HG03097 (cell line): ENCODE measurements at regions not wholly inside any gene's neighbourhood (a gene's known extent, or its start where the extent isn't known, plus 50 kb on each side); places are given as distances from the start of the nearest gene placed in this dataset.
"Not testable (repeated sequence)": the region's sequence is repeated elsewhere in the genome, so short reads cannot be mapped to it uniquely, and the experiment has no call there.

Experiments used
- ATAC-seq: cut with Tn5 transposase; IDR thresholded peaks from one replicate; pipeline ENCODE4 v1.9.1; 2021; ENCODE audit not compliant: unreplicated experiment, low FRiP score

DNA sequence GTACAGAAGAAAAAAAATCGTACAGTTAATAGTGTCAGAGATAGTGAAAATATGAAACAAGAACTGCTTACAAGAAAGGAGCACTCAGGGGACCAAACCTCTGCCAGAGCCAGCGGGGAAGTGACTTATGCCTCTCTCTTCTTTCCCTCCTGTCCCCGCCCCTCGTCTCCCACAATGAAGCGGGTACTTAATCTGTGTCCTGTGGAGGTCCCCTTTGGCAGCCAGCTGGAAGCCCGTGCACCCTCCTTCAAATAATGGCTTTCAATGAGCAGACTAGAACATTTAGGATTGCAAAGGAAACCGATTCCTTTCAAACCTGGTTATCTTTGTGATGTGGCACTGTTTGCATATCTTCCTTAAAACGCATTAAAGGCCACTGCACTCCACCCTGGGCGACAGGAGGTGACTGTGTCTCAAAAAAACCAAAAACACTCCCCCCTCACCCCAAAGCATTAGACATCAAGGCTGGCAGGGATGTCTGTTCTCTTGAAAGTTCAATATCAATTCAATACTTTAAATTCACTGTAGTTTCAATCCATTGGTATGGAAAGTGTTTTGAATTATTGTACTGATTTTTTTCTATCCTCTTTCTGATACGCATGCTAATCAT lies 51.7 kb downstream of the PPIAL4C start:
- not testable (repeated sequence) for ATAC-seq

DNA sequence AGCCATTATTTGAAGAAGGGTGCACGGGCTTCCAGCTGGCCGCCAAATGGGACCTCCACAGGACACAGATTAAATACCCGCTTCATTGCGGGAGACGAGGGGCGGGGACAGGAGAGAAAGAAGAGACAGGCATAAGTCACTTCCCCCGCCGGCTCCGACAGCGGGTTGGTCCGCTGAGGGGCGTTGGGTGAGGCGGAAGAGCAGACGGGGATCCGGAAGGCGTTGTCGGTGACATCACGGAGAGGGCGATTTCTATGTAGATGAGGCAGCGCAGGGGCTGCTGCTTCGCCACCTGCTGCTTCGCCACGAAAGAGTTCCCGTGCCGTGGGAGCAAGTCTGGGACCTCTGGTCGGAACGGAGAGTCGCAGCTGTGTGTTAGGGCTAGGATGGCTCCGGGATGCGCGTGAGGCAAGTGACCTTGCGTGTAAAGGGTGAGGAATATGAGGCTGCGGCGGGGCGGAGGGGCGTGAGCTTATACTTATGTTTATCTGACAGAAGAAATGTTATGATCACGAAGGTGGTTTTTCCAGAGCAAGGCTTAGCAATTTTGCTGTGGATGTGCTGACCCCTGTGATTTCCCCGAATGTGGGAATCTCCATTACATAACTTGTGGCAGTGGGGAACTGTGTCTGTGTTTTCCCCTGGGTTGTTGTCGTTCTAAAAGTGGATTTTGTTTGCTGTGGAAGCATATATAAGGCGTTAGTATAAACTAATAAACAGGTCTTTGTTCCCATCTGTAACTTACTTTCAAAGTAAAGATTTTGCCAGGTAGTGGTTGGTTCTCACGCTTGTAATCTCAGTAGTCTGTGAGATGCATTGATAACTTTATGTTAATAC lies 52.9 kb downstream of the PPIAL4C start:
- peak; percentile 83 for ATAC-seq

DNA sequence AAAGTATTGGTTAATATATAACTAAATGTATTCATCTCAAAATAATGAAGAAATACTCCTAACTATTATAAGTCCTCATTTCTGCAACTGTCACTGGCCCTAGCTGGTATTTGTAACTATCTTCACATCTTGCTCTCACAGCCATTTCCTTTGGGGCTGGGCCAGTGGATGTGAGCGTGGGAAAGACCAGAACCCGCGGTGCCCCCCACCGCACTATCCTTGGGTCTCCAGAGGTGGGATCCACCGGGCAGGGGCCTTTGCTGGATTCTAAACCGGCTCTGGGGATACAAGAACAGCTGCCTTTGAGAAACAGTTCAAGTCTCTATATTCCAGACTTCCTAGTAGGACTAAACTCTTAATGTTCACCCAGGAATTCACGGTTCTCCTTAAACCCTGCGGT lies 54.8 kb downstream of the PPIAL4C start:
- ATAC-seq = not testable (repeated sequence)

DNA sequence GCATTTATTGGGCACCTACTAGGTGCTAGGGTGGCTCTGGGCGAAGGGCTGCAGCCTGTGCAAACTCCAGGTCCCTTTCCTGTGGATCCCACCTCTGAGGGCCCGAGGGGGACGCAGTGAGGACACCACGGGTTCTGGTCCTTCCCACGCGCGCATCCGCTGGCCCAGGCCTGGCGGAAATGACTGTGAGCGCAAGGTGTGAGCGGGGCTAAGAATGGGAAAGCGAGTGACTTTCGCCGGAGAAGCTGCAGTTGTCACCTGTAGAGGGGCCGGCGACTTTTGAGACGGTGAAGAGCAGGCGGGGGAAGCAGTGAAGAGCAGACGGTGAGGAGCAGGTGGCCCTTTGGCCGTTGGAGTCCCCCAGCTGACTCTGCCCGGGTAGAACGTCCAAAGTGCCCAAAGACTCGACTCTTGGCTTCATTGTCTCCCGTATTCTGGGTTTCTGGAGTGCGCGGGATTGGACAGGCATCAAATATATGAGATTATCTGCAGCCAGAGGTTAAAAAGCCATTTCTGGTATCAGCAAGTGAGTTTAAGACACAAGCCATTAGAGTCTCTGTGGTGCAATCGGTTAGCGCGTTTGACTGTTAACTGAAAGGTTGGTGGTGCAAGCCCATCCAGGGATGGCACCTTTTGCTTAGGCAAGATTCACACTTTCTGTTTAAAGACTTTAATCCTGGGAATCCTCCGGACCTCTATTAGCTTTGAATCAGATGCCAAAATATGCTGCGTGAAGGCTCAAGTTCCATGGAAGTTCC lies 55.4 kb downstream of the PPIAL4C start:
- ATAC-seq = not testable (repeated sequence)

DNA sequence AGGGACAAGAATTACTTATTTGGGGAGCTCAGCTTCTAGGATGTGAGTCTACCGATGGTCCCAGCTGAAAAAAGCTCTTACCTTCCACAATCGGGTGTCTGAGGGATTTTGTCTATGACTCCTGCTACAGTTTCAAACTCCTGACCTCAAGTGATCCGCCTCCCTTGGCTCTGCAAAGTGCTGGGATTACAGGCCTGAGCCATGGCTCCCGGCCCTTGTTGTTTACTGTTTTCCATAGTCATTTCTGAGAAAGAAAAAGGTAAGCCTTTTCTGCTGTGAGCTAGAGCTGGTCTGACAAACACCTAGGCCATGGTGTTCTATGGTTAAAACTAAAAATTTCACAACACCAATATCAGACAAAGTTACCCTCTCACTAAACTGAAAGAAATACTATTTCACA lies 57.5 kb downstream of the PPIAL4C start:
- ATAC-seq = not testable (repeated sequence)

DNA sequence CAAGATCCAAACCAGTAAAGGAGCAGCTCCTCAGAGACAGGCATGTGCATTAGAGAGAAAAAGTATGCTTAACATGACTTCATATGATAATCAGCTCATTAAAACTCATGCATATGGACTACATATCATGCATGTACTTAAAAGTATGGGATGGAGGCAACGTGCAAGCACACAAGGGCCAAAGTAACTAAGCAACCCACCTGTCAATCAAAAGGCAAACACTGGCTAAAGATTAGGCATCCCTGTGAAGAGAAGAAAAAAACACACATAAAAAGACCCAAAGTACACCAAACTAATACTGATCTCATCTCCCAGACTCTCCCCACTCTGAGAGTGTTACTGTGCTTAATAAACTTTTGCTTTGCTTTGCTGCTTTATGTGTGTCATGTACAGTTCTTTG lies 61.2 kb downstream of the PPIAL4C start:
- ATAC-seq = not testable (repeated sequence)

DNA sequence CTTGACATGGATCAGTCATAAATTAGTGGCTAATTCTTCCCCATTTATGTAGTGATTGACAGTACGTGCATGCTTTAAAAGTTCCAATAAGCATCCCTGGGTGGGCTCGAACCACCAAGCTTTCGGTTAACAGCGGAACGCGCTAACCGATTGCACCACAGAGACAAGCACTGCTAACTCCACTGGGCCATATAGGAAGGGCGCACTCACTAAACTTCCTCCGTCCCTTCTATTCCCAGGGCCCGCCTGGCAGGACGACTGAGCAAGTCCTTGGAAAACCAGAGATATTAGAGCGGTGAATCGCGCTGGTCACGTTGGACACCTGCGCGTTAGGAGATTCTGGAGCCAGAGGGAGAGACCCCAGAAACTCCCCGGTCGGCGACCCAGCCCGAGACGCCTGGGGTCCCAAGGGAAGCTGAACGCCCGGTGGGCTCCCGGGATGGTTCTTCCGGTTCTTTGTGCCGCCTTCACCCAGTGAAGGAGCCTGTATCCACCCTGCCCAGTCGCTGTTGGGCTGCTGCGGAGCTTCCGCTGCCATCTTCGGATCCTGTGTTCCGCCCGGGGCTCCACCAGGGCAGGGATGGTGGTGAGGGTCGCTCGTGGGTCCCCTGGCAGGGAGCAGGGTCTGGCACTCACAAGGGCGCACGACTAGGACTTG lies 62.8 kb downstream of the PPIAL4C start:
- not testable (repeated sequence) for ATAC-seq

DNA sequence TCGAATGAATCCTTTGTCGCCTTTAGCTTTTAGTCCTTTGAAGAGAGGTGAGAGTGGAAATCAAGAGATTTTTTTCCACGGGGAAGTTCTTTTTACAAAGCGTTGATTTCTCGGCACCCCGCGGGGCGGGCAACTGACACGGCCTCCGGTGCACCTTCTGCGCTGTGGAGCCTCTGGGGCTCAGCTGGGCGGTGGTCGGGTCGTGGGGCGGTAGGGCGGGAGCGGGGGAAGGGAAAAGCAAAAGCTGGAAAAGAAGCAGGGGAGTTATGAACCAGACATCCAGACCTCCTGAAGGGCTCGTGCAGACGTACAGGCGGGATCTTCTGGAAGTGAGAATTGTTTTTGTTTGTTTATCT lies 63.3 kb downstream of the PPIAL4C start:
- ATAC-seq = not testable (repeated sequence)

DNA sequence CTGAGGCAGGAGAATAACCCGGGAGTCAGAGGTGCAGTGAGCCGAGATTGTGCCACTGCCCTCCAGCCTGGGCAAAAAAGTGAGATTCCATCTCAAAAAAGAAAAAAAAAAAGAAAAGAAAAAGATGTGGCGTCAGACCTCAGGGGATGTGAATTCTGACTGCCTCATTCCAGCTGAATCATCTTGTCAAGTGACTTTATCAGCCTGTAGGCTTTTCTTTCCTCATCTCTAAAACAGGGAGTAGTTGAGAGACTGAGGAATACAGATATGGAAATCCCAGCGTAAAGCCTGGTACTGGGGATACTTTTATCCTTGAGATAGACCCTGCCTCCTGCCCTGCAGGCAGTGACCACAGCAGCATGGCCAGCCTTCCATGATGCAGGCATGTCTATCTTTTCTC lies 74.1 kb downstream of the PPIAL4C start:
- not testable (repeated sequence) for ATAC-seq

DNA sequence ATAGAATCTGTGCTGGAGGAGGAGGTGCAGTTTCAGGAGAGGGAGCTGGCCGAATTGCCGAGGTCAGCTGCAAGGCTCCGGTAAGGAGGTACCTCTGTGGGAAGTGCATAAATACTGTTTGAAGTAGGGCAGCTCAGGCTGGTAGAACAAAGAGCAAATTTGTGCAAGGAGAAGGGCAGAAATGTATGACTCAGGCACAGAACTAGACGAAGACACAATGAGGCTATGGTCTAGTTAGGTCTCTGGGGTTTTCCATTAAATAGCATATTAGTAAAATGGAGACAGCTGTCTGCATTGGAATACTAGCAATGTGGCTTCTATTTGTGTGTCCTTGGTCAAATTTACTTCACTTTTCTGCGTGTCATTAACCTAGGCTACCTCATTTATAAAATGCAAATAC lies 74.5 kb downstream of the PPIAL4C start:
- not testable (repeated sequence) for ATAC-seq

DNA sequence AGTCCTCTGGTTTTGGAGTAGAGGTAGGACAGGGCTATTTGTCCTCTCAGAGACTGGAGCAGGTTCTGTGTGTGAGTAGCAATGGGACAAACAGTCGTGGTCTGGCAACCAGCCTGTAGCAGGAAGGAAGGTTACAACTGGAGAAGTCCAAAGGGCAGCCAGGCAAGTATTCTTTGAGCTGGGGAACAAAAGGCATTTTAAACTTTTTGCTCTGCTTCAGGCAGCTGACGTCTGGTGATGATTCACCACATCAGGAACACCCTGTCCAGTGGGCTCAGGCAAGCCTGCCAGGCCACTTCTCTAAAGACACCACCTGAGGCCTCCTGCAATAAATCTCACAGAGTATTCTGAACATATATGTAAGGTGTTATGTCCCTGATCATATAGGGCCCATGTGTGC lies 81.0 kb downstream of the PPIAL4C start:
- not testable (repeated sequence) for ATAC-seq

DNA sequence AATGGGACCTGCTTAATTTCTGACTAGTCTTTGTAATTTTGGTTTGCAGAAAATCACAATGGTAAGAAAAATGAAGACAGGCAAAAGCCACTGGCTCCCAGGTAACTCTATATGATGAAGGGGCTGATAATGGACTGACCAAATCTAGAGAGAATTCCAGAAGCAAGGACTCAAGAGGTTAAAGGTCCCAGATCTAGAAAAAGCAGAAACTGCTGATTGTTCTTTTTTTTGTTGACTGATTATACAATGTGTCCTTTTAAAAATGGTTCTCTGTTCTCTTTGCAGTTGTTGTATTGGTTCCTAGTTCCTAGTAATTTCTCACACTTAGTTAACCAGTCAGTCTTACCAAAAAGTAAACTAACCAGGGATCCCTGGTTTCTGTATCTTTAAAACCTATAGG lies 81.4 kb downstream of the PPIAL4C start:
- ATAC-seq = not testable (repeated sequence)

DNA sequence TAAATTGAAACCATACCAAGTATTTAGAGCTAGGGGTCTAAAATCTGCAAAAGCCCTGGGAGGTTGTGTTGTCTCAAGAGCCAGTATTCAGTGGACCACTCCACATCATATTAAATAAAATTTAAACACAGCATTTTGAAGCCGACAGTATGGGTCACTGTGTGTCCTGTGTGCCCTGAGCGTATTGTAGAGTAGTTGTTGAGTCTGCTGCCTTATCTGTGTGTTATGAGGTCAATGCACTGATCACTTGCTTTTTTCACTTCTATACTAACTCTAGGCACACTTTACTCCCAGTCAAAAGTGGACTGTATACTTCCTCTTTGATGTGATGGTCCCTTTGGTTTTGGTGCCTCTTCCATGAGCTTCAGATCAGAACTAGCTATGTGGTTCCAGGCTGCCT lies 81.9 kb downstream of the PPIAL4C start:
- ATAC-seq = not testable (repeated sequence)

DNA sequence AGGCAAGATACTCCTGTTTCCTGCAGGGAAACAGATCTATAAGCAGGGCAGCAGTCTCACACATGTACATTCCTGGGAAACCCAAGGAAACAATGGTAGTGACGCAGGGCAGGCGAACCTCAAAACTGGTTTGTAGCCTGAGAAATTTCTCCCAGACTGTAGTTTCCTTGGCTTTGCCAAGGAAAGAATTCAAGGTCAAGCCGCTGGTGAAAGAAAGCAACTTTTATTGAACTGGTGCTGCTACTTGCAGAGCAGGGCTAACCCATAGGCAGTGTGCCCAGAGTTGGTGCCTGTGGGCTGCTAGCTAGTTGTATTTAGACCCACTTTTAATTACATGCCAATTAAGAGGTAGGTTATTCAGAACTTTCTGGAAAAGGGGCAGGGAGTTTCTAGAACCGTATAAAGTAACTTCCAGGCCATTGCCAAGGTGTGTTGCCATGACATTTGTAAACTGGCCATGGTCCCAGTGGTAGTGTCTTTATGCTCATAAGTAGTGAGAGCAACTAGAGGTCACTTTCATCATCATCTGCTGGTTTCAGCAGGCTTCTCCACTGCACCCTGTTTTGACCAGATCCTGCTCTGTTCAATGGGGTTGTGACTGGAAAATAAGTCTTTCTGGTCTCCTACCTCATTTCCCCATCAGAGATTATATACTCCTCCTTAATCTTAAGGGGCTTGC lies 89.7 kb downstream of the PPIAL4C start:
- ATAC-seq = not testable (repeated sequence)

DNA sequence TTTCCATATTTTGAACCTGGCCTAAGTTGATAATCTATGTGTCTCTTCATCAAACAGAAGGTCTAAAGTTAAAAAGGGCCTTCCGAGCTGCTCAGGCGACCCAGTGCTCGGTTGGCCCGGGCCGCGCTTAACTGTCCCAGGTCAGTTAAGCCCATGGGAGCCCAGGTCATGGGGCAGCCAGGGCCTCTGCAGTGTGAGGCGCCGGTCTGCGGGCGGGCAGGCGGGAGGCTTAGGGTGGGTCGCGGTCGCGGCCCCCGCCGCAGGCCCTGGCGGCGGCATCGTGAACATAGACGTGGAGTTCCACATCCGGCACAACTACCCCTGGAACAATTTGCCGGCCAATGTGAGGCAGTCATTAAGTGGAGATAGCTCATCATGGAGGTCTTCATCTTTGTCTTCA lies 91.3 kb downstream of the PPIAL4C start:
- ATAC-seq = not testable (repeated sequence)

DNA sequence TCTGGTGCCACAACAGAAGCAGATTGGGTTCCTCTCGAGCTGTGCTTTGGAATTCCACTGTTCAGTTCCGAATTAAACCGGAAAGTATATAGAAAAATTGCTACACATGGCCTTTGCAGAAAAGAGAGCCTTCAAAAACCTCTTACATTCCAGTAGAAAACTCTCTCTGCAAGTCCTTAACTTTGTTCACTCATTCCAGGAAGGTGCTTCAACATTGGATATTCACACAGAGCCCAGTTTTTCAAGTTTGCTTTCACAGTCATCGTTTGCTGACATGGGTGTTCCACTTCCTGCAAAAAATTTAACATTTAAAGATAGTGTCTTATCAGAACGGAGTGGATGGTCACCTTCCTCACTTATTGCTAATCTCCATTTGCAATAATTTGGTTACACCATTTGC lies 93.7 kb downstream of the PPIAL4C start:
- not testable (repeated sequence) for ATAC-seq

DNA sequence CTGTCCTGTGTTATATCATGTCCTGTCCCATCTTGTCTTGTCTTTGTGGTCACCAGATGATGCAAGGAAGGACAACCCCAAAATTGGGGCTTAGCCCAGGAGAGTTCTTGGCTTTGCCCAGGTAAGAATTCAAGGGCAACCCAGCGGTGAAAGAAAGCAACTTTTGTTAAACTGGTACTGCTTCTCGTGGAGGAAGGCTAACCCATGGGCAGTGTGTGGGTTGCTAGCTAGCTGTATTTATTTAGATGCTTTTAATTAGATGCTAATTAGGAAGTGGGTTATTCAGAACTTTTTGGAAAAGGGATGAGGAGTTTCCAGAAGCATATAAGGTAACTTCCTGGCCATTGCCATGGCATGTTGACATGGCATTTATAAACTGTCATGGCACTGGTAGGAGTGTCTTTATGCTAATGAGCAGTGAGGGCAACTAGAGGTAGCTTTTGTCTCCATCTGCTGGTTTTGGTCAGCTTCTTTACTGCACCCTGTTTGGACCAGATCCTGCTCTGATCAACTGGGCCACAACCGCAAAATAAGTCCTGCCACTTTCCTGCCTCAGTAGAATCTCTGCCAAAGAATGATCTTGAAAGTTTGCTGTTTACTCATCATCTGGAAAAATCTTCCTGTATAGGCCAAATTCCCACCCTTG lies 95.8 kb upstream of the FCGR1A start:
- not testable (repeated sequence) for ATAC-seq

DNA sequence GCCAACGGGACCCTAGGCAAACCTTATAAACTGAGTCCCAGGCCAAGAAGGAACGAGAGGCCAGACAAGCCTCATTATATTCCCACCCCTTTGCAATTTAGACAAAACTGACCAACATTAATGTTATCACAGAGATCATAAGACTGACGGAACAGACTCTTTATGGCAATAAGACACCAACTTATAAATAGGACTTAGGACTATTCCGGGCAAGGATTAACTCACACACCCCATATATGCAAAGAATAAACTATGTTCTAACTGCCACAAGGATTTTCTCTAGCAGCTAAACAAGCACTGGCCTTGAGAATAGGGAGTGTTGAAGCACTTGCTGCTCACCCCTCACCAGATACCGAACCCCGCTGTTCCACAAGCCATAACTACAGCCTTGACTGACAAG lies 91.1 kb upstream of the FCGR1A start:
- not testable (repeated sequence) for ATAC-seq

DNA sequence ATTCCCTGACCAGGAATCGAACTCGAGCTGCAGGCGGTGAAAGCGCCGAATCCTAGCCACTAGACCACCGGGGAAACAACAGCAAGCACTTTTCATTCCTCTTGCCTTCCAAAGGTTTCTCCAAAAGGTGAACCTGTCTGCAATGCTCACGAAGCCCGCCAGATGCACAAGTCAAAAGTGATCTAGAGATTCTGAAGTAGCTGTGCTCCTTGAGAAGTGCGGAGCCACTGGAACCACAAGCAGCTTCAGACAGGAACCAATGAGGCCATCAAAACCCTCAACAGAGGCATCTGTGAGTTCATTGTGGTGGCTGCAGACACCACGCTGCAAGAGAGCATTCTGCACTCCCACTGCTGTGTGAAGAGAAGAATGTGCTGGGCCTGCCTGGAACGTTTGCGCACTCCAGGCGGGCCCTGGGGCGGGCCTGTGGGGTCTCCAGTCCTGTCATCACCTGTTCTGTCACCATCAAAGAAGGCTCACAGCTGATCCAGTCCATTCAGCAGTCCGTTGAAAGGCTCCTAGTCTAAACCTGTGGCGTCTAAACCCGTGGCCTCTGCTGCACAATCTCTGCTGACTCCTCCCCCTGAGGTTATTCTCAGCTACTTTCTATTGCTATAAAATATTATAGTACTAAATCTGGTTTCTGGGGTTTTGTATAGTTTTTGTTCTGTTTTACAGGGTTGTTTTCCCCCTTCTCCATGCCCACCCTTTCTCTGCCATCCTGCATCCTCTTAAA lies 89.5 kb upstream of the FCGR1A start:
- ATAC-seq = not testable (repeated sequence)
